Cerebellar cortex (tissue), 1 donor: ENCODE measurements at regions not wholly inside any gene's neighbourhood (a gene's known extent, or its start where the extent isn't known, plus 50 kb on each side); places are given as distances from the start of the nearest gene placed in this dataset.

ENCODE experiments used
- DNase-seq: peaks from one replicate; pipeline ENCODE4 v3.0.0-alpha.2; 2015; ENCODE audit warnings: low spot score

GRCh38 chr3:25291481-25291905, 136.6 kb upstream of the RARB start:
- DNase-seq = no peak

GRCh38 chr3:25292036-25292435, 136.0 kb upstream of the RARB start:
- no peak for DNase-seq

GRCh38 chr3:25292595-25292994, 135.5 kb upstream of the RARB start:
- DNase-seq = no peak

- DNase-seq = no peak
Measured at GRCh38 chr3:25293736-25294135, 134.3 kb upstream of the RARB start.

DNA sequence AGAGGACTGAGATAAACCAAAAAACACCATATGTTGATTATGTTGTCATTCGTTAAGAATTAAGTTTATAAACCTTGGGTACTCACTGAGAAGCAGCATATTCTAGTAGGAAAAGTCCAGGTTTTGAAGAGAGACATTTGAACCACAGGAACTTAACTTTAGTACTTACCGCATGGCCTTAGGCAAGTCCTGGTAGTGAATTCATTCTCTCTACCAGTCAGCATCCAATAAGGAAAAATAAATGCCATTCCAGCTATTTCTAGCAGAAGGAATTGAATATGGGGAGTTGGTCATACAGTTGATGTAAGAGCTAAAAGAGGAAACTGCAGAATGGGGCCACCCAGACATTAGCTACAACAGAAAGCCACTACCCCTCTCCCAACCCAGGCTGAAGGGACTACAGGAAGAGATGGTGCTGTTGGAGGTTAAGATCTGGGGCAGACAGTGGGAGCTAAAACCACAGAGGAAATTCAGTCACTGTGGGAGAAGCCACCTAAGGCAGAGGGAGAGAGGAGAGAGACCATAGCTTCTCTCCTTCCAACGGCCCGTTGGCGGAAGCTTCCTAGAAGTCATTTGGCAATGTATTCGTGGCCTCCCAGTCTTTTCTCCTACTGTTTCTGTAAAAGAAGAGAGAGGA, 133.8 kb upstream of the RARB start:
- no peak for DNase-seq

DNA sequence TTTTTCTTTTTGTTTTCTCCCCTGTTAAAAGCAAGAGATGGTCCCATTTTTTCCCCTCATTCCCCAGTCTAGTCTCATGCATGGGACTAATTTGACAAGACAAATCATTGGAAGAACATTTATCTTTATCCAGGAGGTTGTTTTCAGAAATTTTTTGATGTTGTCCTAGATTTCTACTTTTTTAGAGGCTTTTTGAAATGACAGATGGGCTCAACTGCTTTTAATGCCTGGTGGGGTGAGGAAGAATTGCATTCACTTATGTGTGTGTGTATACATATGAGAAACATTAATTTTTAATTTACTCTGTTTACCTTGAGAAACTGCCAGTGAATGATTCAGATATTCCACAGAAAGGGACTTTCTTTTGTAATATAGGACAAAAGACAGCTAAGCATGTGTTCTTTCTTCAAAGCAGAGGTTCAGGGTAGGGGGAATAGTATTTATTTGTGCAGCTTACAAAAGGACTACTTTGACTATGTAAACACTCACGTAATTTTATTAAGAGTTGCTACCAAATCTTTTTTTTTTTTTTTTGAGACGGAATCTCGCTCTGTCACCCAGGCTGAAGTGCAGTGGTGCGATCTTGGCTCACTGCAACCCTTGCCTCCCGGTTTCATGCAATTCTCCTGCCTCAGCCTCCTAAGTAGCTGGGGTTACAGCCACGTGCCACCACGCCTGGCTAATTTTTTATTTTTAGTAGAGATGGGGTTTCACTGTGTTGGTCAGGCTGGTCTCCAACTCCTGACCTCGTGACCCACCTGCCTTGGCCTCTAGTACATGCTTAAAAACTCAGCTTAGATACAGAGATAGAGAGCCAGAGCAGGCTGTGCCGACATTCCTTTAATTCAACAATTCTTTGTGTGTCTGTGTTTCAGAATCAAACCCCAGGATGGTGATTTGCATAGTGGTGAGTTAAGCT, 130.1 kb upstream of the RARB start:
- no peak for DNase-seq

- DNase-seq = no peak
Measured at GRCh38 chr3:25300141-25300540, 127.9 kb upstream of the RARB start.

DNA sequence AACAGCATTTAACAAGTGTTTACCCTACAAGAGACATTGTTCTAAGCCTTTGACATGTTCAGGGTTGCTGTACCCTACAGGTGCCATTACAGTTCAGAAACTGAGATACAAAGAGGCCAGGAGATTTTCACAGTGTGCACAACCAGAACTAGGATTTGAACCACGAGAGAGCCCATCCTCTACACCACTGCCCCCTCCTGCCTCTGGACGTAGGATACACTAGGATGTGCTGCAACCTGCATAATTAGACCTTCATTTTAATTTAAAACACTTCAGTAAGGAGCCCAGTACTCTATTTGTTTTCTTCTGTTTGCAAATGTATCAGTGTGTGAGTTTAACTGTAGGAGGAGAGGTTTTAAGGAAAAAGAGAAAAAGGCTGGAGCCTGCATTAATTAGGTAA, 123.1 kb upstream of the RARB start:
- no peak for DNase-seq

DNA sequence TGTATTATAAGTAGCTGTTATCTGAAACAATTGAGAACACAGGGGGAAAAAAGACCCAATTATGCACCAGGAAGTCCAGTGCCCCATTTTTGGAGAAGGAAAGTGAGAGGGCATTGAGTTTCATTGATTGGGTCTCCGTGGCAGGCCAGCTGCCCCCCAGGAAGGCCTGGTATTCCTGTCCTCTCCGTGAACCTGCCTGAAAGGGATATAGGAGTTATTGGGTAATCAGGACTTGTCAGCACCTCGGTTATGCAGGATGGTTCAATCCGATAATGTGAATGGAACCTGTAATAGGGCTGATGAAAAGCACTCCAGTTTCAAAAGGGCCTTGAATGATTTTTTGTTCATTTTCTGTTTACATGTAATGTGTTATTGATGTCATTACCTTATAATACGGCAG, 122.0 kb upstream of the RARB start:
- no peak for DNase-seq

DNA sequence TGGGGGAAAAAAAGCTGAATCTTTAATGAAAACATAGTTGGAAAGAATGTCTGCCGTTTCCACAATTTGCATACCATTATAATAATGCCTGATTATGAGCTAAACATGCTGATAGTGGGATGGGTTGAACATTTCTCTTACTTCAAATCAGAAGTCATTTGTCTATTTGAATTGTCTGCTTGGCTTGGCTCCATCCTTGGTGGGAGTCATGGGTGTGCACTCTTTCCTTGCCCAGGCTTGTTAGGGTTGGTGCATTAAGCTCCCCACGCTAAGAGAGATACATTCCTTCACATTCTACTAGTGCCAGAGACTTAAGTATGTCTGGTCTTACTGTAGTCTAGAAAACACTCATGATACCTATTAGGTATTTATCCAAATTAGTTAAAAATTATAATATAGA, 121.4 kb upstream of the RARB start:
- DNase-seq = no peak

- no peak for DNase-seq
Measured at GRCh38 chr3:25313286-25313685, 114.8 kb upstream of the RARB start.

GRCh38 chr3:25324954-25325655, 103.0 kb upstream of the RARB start:
- no peak for DNase-seq

GRCh38 chr3:25335356-25335755, 92.7 kb upstream of the RARB start:
- DNase-seq = no peak

GRCh38 chr3:25338158-25338725, 89.8 kb upstream of the RARB start:
- DNase-seq = no peak

DNA sequence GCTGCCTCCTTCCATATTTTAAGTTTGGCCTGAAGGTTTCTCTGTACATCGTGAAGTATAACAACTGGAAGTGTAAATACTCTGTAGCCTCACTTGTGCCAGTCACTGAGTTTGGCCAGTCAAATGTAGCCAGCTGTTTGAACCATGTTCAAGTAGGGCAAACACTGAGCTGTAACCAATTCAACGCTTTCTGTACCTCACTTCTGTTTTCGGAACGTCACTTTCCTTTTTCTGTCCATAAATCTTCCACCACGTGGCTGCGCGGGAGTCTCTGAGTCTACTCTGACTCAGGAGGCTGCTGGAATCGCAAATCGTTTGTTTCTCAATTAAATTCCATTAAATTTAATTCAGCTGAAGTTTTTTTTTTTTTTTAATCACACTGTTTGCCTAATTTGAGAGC, 88.8 kb upstream of the RARB start:
- no peak for DNase-seq

DNA sequence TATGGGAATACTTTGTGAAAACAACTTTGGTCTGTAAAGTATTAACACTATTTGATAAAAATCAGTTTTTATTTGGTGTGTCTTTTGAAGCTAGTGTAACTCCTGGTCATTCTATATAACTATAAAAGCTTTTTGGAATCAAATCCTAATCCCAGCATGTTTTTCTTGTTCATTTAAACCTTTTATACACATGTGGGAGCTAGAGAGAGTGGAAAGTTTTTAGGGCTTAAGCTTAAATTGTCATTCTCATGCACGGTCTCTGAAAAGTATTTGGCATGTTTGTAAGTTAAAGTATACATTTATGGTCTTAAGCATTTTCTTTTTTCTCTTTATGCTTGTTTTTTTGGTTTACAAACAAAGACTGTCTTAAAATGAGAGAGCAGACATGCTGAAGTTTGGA, 83.4 kb upstream of the RARB start:
- no peak for DNase-seq

DNA sequence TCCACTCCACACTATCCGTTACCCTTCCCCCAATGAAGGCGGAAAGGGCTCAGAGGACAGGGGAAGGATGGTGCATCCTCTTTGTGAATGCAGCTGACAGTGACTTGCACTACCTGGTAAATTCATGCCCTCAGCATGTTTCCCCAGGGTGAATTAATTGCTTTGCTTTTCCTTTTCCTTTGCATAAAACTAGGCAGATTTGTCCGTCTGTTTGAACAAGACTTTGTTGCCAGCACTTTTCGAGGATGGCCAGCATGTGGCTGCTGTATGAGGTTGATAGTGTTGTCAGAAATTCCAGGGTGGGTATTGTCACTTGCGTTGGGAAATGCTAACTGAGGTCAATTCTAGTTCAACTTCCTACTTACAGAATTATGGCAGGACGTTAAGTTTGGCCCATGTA, 79.0 kb upstream of the RARB start:
- DNase-seq = no peak

DNA sequence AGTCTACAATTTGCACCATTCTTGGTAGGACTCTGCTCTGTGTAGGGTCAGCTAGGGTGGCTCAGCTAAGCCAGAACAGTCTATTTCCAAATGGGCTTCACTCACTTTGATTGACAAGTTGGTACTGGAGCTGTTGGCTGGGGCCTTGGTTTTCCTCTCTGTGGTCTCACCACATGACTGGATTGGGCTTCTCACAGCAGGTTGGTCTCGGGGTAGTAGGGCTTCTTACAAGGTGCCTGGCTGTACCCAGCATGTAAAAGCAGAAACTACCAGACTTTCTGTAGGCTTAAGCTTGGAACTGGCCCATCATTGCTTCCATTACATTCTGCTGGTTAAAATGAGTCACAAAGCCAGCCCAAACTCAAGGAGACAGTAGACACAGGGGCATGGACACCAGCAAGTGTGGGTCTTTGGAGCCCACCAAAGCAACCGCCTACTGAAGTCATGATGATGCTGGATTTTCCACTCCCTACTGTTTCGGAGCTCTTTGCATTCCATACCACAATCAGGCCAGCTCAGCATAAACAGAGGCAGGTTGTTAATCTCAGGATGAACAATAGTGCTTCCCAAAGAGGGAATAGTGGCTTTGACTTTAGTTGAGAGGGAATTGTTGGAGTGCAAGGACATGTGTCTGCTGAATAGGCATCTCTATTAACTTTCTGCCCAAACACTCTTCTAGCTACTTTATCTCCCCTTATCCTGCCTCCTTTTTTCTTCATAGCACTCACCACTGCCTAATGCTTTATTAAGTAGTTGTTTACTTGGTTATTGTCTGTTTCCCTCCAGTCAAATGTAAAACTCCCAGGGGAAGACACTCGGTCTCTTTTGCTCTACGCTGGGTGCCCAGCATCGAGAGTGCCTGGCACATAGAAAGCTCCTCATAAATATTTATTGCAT, 78.0 kb upstream of the RARB start:
- no peak for DNase-seq

GRCh38 chr3:25350725-25351114, 77.3 kb upstream of the RARB start:
- no peak for DNase-seq

DNA sequence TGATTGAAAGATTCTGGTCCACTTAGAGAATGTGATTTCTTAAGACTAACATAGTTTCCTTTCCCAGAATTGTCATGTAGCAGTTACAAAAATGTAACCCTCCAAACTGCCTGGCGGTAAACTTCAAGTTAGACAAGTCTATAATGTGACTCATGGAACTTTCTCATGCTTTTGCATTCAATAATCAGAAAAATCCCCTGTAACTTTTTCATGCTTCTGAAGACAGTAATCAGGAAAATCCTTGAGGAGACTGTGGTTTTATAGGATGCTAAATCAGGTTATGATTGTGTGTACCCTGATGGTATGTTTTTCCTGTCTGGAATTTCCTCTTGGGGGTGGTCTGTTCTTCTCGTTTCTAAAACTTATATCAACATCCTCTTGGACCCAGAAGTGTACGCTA, 74.0 kb upstream of the RARB start:
- DNase-seq = no peak

DNA sequence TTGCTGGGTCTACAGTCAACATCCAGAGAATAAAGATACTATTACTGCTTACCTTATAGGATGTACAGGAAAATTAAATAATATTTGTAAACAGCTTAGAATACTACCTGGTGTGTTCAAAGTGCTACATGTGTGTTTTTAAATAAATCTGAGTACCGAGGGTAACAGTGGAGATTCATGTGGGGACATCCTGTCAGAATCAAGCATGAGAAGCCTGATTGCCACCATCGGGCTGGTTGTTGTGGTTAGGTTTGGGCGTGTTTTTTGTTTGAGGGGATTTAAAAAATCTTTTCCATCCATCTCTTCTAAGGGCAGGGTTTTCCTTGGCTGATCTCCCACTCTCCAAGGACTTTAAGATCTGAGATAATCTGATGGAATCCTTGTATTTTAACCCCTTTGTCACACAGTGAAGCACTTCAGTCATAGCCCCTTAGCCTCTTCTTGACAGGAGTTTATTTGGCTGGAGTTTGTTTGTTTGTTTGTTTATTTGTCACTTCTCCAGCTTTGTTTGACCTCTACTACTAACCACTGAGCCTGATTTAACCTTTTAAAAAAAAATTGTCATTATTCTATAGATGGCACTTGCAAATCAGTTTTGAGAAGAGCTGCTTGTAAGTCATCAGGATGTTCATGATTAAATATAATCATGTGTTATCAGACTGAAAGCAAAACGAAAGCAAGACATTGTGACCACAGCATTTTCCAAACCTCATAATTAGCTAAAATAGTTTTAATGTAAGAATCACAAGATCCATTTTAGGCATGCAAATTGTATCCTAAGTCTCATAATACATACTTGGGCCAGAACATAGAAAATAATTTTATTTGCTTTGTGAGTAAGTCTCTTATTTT, 72.8 kb upstream of the RARB start:
- no peak for DNase-seq
